HG02571 (cell line): ENCODE measurements at regions not wholly inside any gene's neighbourhood (a gene's known extent, or its start where the extent isn't known, plus 50 kb on each side); places are given as distances from the start of the nearest gene placed in this dataset.

Experiments
- ATAC-seq: cut with Tn5 transposase; IDR thresholded peaks from one replicate; pipeline ENCODE4 v1.9.1; 2021; ENCODE audit warnings: mild to moderate bottlenecking, moderate library complexity; ENCODE audit not compliant: unreplicated experiment

GRCh38 chr3:168539909-168540308 lies 444.2 kb upstream of the GOLIM4 start:
- ATAC-seq = no peak

GRCh38 chr3:168534761-168535160 lies 439.0 kb upstream of the GOLIM4 start:
- no peak for ATAC-seq

GRCh38 chr3:168533600-168533999 lies 437.9 kb upstream of the GOLIM4 start:
- no peak for ATAC-seq

GRCh38 chr3:168532135-168532534 lies 436.4 kb upstream of the GOLIM4 start:
- ATAC-seq = no peak

GRCh38 chr3:168531116-168531515 lies 435.4 kb upstream of the GOLIM4 start:
- ATAC-seq = no peak

- ATAC-seq = no peak
These were observed 428.4 kb upstream of the GOLIM4 start for GRCh38 chr3:168524129-168524528.

- ATAC-seq = no peak
These were observed 421.7 kb upstream of the GOLIM4 start for GRCh38 chr3:168517249-168518071.

- ATAC-seq = no peak
These were observed 418.5 kb upstream of the GOLIM4 start for GRCh38 chr3:168514252-168514651.

GRCh38 chr3:168512802-168513201 lies 417.1 kb upstream of the GOLIM4 start:
- ATAC-seq = no peak

GRCh38 chr3:168511428-168512014 lies 415.8 kb upstream of the GOLIM4 start:
- no peak for ATAC-seq

GRCh38 chr3:168506589-168506988 lies 410.9 kb upstream of the GOLIM4 start:
- ATAC-seq = no peak

- no peak for ATAC-seq
These were observed 405.8 kb upstream of the GOLIM4 start for GRCh38 chr3:168501570-168501969.

- no peak for ATAC-seq
These were observed 402.5 kb upstream of the GOLIM4 start for GRCh38 chr3:168498194-168498593.

- no peak for ATAC-seq
These were observed 402.0 kb upstream of the GOLIM4 start for GRCh38 chr3:168497741-168498140.

- ATAC-seq = no peak
These were observed 401.5 kb upstream of the GOLIM4 start for GRCh38 chr3:168497183-168497582.

- no peak for ATAC-seq
These were observed 400.2 kb upstream of the GOLIM4 start for GRCh38 chr3:168495932-168496331.

- no peak for ATAC-seq
These were observed 399.5 kb upstream of the GOLIM4 start for GRCh38 chr3:168495270-168495669.

- ATAC-seq = no peak
These were observed 397.9 kb upstream of the GOLIM4 start for GRCh38 chr3:168493412-168494205.

GRCh38 chr3:168490981-168491380 lies 395.3 kb upstream of the GOLIM4 start:
- ATAC-seq = no peak

GRCh38 chr3:168489301-168489700 lies 393.6 kb upstream of the GOLIM4 start:
- no peak for ATAC-seq

GRCh38 chr3:168485936-168486335 lies 390.2 kb upstream of the GOLIM4 start:
- ATAC-seq = no peak
